Esophagus squamous epithelium (tissue), 4 donors: ENCODE measurements at regions not wholly inside any gene's neighbourhood (a gene's known extent, or its start where the extent isn't known, plus 50 kb on each side); places are given as distances from the start of the nearest gene placed in this dataset.

Experiments used
- POLR2A ChIP-seq, 4 donors: fragments of 450-650 bp; IDR thresholded peaks; one replicate each; pipeline ENCODE4 v1.6.1; 2017; ENCODE audit warnings: antibody characterized with exemption in 4 of 4, mild to moderate bottlenecking in 4 of 4, moderate library complexity in 3 of 4
- TF ChIP-seq, protein P1 (sequence below), 6 experiments: fragments of 450-650 bp in 4 of 6; fragments of 200-600 bp in 2 of 6; sonication (generic) in 2 of 6; IDR thresholded peaks; one replicate each; pipeline ENCODE4 v1.5.1; 2016 to 2019; ENCODE audit warnings: antibody characterized with exemption in 6 of 6, mild to moderate bottlenecking in 4 of 6, moderate library complexity in 4 of 6

DNA sequence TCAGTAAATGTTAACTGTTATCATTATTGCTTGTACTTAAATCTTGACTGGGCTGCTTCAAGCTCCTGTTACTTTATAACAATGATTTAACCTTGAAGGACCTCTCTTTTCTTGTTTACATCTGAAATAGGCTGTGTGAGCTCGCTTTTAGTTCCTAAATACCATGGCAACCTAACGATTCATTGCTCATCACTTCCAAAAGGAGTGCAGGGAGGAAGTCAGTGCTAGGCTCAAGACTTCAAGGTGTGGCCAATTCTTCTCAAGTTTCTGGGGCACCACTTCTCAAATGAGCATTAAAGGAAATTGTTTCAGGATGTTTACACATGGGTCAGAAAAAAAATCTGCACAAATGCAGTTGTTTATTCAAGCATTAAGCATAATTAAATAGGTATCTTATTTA lies 284.2 kb downstream of the MTERF1 start:
- TF ChIP-seq, protein P1, sequence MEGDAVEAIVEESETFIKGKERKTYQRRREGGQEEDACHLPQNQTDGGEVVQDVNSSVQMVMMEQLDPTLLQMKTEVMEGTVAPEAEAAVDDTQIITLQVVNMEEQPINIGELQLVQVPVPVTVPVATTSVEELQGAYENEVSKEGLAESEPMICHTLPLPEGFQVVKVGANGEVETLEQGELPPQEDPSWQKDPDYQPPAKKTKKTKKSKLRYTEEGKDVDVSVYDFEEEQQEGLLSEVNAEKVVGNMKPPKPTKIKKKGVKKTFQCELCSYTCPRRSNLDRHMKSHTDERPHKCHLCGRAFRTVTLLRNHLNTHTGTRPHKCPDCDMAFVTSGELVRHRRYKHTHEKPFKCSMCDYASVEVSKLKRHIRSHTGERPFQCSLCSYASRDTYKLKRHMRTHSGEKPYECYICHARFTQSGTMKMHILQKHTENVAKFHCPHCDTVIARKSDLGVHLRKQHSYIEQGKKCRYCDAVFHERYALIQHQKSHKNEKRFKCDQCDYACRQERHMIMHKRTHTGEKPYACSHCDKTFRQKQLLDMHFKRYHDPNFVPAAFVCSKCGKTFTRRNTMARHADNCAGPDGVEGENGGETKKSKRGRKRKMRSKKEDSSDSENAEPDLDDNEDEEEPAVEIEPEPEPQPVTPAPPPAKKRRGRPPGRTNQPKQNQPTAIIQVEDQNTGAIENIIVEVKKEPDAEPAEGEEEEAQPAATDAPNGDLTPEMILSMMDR (IDR thresholded peaks at IDR 0.05) = no peak
- no peak for TF ChIP-seq POLR2A (IDR thresholded peaks at IDR 0.05)
